OCI-LY1 (cell line): ENCODE measurements at regions not wholly inside any gene's neighbourhood (a gene's known extent, or its start where the extent isn't known, plus 50 kb on each side); places are given as distances from the start of the nearest gene placed in this dataset.

Experiments
- H2AFZ ChIP-seq: fragments of 200-600 bp; sonication (generic), shearing (Covaris generic); 2 replicates; pipeline ENCODE4 v1.6.0; 2014; ENCODE audit warnings: antibody characterized with exemption, mild to moderate bottlenecking, low read length
- H3F3A ChIP-seq: fragments of 200-600 bp; sonication (generic), shearing (Covaris generic); 2 replicates; pipeline ENCODE4 v1.6.0; 2014; ENCODE audit warnings: mild to moderate bottlenecking, antibody characterized with exemption, low read length, moderate library complexity; ENCODE audit not compliant: insufficient read depth
- H3K27ac ChIP-seq: fragments of 200-600 bp; sonication (generic); 2 replicates; pipeline ENCODE4 v1.5.1; 2014; ENCODE audit warnings: low read length, mixed run types, mild to moderate bottlenecking, low read depth; ENCODE audit not compliant: poor library complexity, severe bottlenecking
- H3K27me3 ChIP-seq: fragments of 200-600 bp; sonication (generic); 2 replicates; pipeline ENCODE4 v1.6.0; 2014; ENCODE audit warnings: antibody characterized with exemption, mild to moderate bottlenecking, low read length, moderate library complexity; ENCODE audit not compliant: insufficient read depth
- H3K36me3 ChIP-seq: fragments of 200-600 bp; sonication (generic); 2 replicates; pipeline ENCODE4 v1.6.1; 2014; ENCODE audit warnings: mild to moderate bottlenecking, antibody characterized with exemption, low read length, moderate library complexity, mixed read lengths; ENCODE audit not compliant: insufficient read depth
- H3K4me1 ChIP-seq: fragments of 200-600 bp; sonication (generic); 2 replicates; pipeline ENCODE4 v1.5.1; 2014; ENCODE audit warnings: mild to moderate bottlenecking, low read length, moderate library complexity; ENCODE audit not compliant: insufficient read depth, severe bottlenecking
- H3K4me2 ChIP-seq: fragments of 200-600 bp; sonication (generic), shearing (Covaris generic); 2 replicates; pipeline ENCODE4 v1.6.1; 2014; ENCODE audit warnings: low read length
- H3K4me3 ChIP-seq: fragments of 200-600 bp; sonication (generic); 2 replicates; pipeline ENCODE4 v1.5.1; 2014; ENCODE audit warnings: low read length, low read depth, mild to moderate bottlenecking, mixed read lengths; ENCODE audit not compliant: poor library complexity, severe bottlenecking
- H3K79me2 ChIP-seq: fragments of 200-600 bp; shearing (Covaris generic); 2 replicates; pipeline ENCODE4 v1.6.1; 2016; ENCODE audit warnings: mixed run types, low read length, mixed read lengths; ENCODE audit not compliant: insufficient read depth
- H3K9ac ChIP-seq: fragments of 200-600 bp; sonication (generic), shearing (Covaris generic); 2 replicates; pipeline ENCODE4 v1.6.1; 2014; ENCODE audit warnings: mild to moderate bottlenecking, low read length, mixed read lengths
- H3K9me2 ChIP-seq: fragments of 200-600 bp; sonication (generic), shearing (Covaris generic); 2 replicates; pipeline ENCODE4 v1.6.1; 2014; ENCODE audit warnings: low read depth, mild to moderate bottlenecking, low read length, mixed read lengths
- H3K9me3 ChIP-seq: fragments of 200-600 bp; shearing (Covaris generic); 2 replicates; pipeline ENCODE4 v1.6.1; 2014; ENCODE audit warnings: low read length, mixed read lengths
- H4K20me1 ChIP-seq: fragments of 200-600 bp; sonication (generic), shearing (Covaris generic); 2 replicates; pipeline ENCODE4 v1.6.0; 2016; ENCODE audit warnings: mild to moderate bottlenecking, low read length; ENCODE audit not compliant: insufficient read depth
- EZH2 ChIP-seq: fragments of 200-600 bp; sonication (generic), shearing (Covaris generic); IDR thresholded peaks from 2 replicates; pipeline ENCODE4 v1.8.0; 2017; ENCODE audit warnings: borderline replicate concordance, mixed run types, mild to moderate bottlenecking, antibody characterized with exemption, low read length, moderate library complexity, mixed read lengths
- TF ChIP-seq, protein P1 (sequence below): fragments of 200-600 bp; sonication (generic), shearing (Covaris generic); IDR thresholded peaks from 2 replicates; pipeline ENCODE4 v1.5.1; 2017; ENCODE audit warnings: mild to moderate bottlenecking, antibody characterized with exemption, low read length, moderate library complexity, mixed read lengths

DNA sequence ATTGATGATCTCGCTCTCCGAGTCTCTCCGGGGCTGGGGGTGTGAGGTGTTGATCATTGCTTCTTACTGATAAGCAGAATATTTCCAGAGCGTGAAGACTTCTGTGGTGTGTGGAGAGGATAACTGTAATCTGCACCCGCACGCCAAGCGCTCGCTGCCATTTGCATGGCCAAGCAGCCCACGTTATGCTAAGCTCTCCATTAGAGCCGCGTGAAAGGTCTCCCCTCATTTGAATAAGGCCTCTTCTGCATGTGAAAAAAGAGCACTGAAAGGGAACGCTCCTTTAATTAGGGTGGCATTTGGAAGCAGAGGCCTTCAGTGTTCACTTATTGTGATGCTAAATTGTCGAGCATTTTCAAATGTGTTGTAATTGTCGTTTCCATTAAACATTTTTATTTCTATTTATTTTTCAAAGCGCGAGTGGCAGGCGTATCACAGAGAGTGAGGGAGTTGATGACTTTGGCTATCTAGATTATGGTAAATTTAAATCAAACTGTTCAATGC is 163.6 kb upstream of the IRX2 start:
- H3K27ac ChIP-seq, result no peak overlapping the region
- no peak overlapping the region for H3K4me3 ChIP-seq
- H3K79me2 ChIP-seq, result no peaks in the 10 kb centered on the region
- H4K20me1 ChIP-seq, result no peaks in the 10 kb centered on the region
- TF ChIP-seq, protein P1, sequence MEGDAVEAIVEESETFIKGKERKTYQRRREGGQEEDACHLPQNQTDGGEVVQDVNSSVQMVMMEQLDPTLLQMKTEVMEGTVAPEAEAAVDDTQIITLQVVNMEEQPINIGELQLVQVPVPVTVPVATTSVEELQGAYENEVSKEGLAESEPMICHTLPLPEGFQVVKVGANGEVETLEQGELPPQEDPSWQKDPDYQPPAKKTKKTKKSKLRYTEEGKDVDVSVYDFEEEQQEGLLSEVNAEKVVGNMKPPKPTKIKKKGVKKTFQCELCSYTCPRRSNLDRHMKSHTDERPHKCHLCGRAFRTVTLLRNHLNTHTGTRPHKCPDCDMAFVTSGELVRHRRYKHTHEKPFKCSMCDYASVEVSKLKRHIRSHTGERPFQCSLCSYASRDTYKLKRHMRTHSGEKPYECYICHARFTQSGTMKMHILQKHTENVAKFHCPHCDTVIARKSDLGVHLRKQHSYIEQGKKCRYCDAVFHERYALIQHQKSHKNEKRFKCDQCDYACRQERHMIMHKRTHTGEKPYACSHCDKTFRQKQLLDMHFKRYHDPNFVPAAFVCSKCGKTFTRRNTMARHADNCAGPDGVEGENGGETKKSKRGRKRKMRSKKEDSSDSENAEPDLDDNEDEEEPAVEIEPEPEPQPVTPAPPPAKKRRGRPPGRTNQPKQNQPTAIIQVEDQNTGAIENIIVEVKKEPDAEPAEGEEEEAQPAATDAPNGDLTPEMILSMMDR, result no peak
- no peak for TF ChIP-seq EZH2
- H3K9me2 ChIP-seq, result no peaks in the 10 kb centered on the region
- no peaks in the 10 kb centered on the region for H3K27me3 ChIP-seq
- no peaks in the 10 kb centered on the region for H3K4me1 ChIP-seq
- no peak overlapping the region for H2AFZ ChIP-seq
- no peaks in the 10 kb centered on the region for H3K9me3 ChIP-seq
- H3K9ac ChIP-seq, result no peak overlapping the region
- H3K36me3 ChIP-seq, result no peaks in the 10 kb centered on the region
- no peaks in the 10 kb centered on the region for H3F3A ChIP-seq
- no peak overlapping the region for H3K4me2 ChIP-seq

DNA sequence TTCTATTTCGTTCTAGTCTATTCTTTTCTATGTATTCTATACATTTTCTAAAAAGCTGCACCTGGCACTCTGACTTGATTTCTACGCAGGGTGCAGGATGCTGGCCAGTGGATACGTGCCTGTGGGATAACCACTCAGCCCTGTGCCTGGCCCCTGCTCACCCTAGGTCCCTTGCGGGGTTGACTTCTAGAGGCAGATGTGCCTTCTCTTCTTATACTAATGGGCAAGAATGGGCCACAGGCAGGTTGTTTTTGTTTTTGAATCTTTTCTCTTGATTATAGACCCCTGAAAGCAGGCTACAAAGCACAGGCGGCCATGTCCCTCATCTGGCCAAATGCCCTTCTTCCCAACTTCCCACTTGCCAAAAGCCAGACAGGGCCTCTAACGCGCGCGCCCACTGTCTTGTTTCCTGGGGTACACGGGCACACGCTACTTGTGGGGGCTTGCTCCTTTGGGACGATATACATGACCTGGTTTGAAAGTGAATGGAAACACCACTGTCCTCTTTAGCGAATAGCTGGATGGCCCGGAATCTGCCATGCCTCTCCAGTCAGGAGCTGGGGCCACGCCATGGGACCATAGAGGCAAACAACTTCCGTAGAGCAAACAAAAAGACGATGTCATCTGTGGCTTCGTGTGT is 162.7 kb upstream of the IRX2 start:
- Histone ChIP-seq H3K36me3 (no peaks in the 10 kb centered on the region), H3K27me3 (no peaks in the 10 kb centered on the region), H3K4me3 (no peak overlapping the region), H3K79me2 (no peaks in the 10 kb centered on the region), H3K9me2 (no peaks in the 10 kb centered on the region), H3K4me1 (no peaks in the 10 kb centered on the region), H3K9ac (no peak overlapping the region), H3K4me2 (no peak overlapping the region), H3K9me3 (no peaks in the 10 kb centered on the region), H2AFZ (no peak overlapping the region), H4K20me1 (no peaks in the 10 kb centered on the region), H3F3A (no peaks in the 10 kb centered on the region), H3K27ac (no peak overlapping the region)
- TF ChIP-seq, protein P1, result no peak
- no peak for TF ChIP-seq EZH2

DNA sequence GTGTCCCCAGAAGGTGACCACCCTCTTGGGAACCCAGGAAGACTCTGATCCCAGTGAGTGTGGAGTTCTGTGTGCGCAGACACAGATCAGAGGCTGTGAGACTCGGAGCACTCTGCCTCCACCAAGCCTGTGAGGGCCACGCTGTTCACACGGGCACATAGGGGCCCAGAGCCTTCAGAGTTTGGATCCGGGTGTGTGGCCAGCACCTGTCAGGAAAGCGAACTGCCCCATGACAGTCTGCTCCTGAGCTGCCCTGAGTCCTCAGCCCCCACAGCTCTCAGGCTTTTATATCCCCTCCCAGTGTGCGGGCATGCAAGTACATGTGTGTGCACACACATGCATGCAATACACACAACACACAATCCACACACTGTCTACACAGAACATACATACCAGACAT is 161.8 kb upstream of the IRX2 start:
- no peak overlapping the region for H2AFZ ChIP-seq
- H3F3A ChIP-seq, result no peaks in the 10 kb centered on the region
- H3K27ac ChIP-seq, result no peak overlapping the region
- TF ChIP-seq, protein P1, result no peak
- no peak for TF ChIP-seq EZH2
- no peaks in the 10 kb centered on the region for H3K36me3 ChIP-seq
- H4K20me1 ChIP-seq, result no peaks in the 10 kb centered on the region
- H3K9me3 ChIP-seq, result no peaks in the 10 kb centered on the region
- H3K79me2 ChIP-seq, result no peaks in the 10 kb centered on the region
- no peaks in the 10 kb centered on the region for H3K4me1 ChIP-seq
- no peaks in the 10 kb centered on the region for H3K9me2 ChIP-seq
- H3K9ac ChIP-seq, result no peak overlapping the region
- no peak overlapping the region for H3K4me3 ChIP-seq
- H3K27me3 ChIP-seq, result no peaks in the 10 kb centered on the region
- no peak overlapping the region for H3K4me2 ChIP-seq
